ENCODE measurements at regions not wholly inside any gene's neighbourhood (a gene's known extent, or its start where the extent isn't known, plus 50 kb on each side); places are given as distances from the start of the nearest gene placed in this dataset.

- TF ChIP-seq EZH2 (IDR thresholded peaks at IDR 0.05; ENCODE audit: borderline replicate concordance, insufficient read depth, low read length, poor library complexity, severe bottlenecking) (no peak), TAF1 (IDR thresholded peaks at IDR 0.05; ENCODE audit: low read depth) (no peak), REST (IDR thresholded peaks at IDR 0.05; ENCODE audit: borderline replicate concordance) (no peak), CTCF (IDR thresholded peaks at IDR 0.05; ENCODE audit: poor library complexity, severe bottlenecking) (no peak)
Measured at GRCh38 chr2:224099861-224100643, 61.0 kb upstream of the SERPINE2 start.

Measured in neural cell (in vitro differentiated cells).